GM21529 (cell line): ENCODE measurements at regions not wholly inside any gene's neighbourhood (a gene's known extent, or its start where the extent isn't known, plus 50 kb on each side); places are given as distances from the start of the nearest gene placed in this dataset.
"Not testable (repeated sequence)": the region's sequence is repeated elsewhere in the genome, so short reads cannot be mapped to it uniquely, and the experiment has no call there.

Experiments
- ATAC-seq: cut with Tn5 transposase; IDR thresholded peaks from one replicate; pipeline ENCODE4 v1.9.1; 2021; ENCODE audit not compliant: unreplicated experiment

GRCh38 chr5:145585443-145586148, 249.5 kb downstream of the PRELID2 start:
- no peak for ATAC-seq

- no peak for ATAC-seq
Measured at GRCh38 chr5:145579301-145579700, 255.8 kb downstream of the PRELID2 start.

GRCh38 chr5:145574889-145575573, 260.1 kb downstream of the PRELID2 start:
- ATAC-seq: no peak

GRCh38 chr5:145568581-145568980, 266.6 kb downstream of the PRELID2 start:
- no peak for ATAC-seq

- ATAC-seq: no peak
Measured at GRCh38 chr5:145562931-145563330, 272.2 kb downstream of the PRELID2 start.

GRCh38 chr5:145558288-145558687, 276.9 kb downstream of the PRELID2 start:
- no peak for ATAC-seq

- no peak for ATAC-seq
Measured at GRCh38 chr5:145557345-145557744, 277.8 kb downstream of the PRELID2 start.

- ATAC-seq: no peak
Measured at GRCh38 chr5:145554399-145554798, 280.7 kb downstream of the PRELID2 start.

- ATAC-seq: no peak
Measured at GRCh38 chr5:145553177-145553576, 282.0 kb downstream of the PRELID2 start.

- no peak for ATAC-seq
Measured at GRCh38 chr5:145551714-145552113, 283.4 kb downstream of the PRELID2 start.

GRCh38 chr5:145548097-145548496, 287.0 kb downstream of the PRELID2 start:
- ATAC-seq: no peak

GRCh38 chr5:145544401-145544800, 290.7 kb downstream of the PRELID2 start:
- no peak for ATAC-seq

- ATAC-seq: no peak
Measured at GRCh38 chr5:145543968-145544367, 291.2 kb downstream of the PRELID2 start.

- ATAC-seq: no peak
Measured at GRCh38 chr5:145540375-145540774, 294.8 kb downstream of the PRELID2 start.

GRCh38 chr5:145539201-145539600, 295.9 kb downstream of the PRELID2 start:
- no peak for ATAC-seq

GRCh38 chr5:145536133-145536532, 299.0 kb downstream of the PRELID2 start:
- no peak for ATAC-seq

GRCh38 chr5:145531038-145531734, 304.0 kb downstream of the PRELID2 start:
- no peak for ATAC-seq

GRCh38 chr5:145521523-145521922, 313.6 kb downstream of the PRELID2 start:
- no peak for ATAC-seq

- ATAC-seq: no peak
Measured at GRCh38 chr5:145521066-145521465, 314.1 kb downstream of the PRELID2 start.

GRCh38 chr5:145520335-145520734, 314.8 kb downstream of the PRELID2 start:
- no peak for ATAC-seq

GRCh38 chr5:145517588-145517987, 317.6 kb downstream of the PRELID2 start:
- not testable (repeated sequence) for ATAC-seq

GRCh38 chr5:145511351-145511750, 323.8 kb downstream of the PRELID2 start:
- ATAC-seq: no peak
